Breast epithelium (tissue), 3 donors: ENCODE measurements at regions not wholly inside any gene's neighbourhood (a gene's known extent, or its start where the extent isn't known, plus 50 kb on each side); places are given as distances from the start of the nearest gene placed in this dataset.
"Not testable (repeated sequence)": the region's sequence is repeated elsewhere in the genome, so short reads cannot be mapped to it uniquely, and the experiment has no call there.

Experiments used
- POLR2A ChIP-seq: fragments of 450-650 bp; IDR thresholded peaks from one replicate; pipeline ENCODE4 v1.6.1; 2016; ENCODE audit warnings: antibody characterized with exemption, mild to moderate bottlenecking, moderate library complexity
- POLR2AphosphoS5 ChIP-seq, 3 donors: sonication (generic); formaldehyde crosslinking; IDR thresholded peaks; one replicate each; pipeline ENCODE4 v1.6.1; 2017; ENCODE audit warnings: antibody characterized with exemption in 3 of 3
- TF ChIP-seq, protein P1 (sequence below), 3 donors: fragments of 450-650 bp; IDR thresholded peaks; one replicate each; pipeline ENCODE4 v1.5.1; 2016 to 2017; ENCODE audit warnings: antibody characterized with exemption in 3 of 3, mild to moderate bottlenecking in 3 of 3, moderate library complexity in 3 of 3

DNA sequence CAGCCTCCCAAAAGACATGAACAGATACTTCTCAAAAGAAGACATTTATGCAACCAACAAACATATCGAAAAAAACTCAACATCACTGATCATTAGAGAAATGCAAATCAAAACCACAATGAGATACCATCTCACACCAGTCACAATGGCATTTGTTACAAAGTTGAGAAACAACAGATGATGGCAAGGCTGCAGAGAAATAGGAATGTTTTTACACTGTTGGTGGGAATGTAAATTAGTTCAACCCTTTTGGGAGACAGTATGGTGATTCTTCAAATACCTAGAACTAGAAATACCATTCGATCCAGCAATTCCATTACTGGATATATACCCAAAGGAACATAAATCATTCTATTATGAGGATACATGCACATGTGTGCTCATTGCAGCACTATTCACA, 1349.2 kb upstream of the GJE1 start:
- not testable (repeated sequence) for TF ChIP-seq POLR2A; POLR2AphosphoS5 (IDR thresholded peaks at IDR 0.05)
- TF ChIP-seq, protein P1, sequence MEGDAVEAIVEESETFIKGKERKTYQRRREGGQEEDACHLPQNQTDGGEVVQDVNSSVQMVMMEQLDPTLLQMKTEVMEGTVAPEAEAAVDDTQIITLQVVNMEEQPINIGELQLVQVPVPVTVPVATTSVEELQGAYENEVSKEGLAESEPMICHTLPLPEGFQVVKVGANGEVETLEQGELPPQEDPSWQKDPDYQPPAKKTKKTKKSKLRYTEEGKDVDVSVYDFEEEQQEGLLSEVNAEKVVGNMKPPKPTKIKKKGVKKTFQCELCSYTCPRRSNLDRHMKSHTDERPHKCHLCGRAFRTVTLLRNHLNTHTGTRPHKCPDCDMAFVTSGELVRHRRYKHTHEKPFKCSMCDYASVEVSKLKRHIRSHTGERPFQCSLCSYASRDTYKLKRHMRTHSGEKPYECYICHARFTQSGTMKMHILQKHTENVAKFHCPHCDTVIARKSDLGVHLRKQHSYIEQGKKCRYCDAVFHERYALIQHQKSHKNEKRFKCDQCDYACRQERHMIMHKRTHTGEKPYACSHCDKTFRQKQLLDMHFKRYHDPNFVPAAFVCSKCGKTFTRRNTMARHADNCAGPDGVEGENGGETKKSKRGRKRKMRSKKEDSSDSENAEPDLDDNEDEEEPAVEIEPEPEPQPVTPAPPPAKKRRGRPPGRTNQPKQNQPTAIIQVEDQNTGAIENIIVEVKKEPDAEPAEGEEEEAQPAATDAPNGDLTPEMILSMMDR (IDR thresholded peaks at IDR 0.05): not testable (repeated sequence)
